H1 (cell line): ENCODE measurements at regions not wholly inside any gene's neighbourhood (a gene's known extent, or its start where the extent isn't known, plus 50 kb on each side); places are given as distances from the start of the nearest gene placed in this dataset.

Experiments used
- CTCF ChIA-PET: fragments of 300-600 bp; sonication (Branson Sonifier 250); formaldehyde crosslinking; loops from one replicate; lab custom pipeline; 2021; ENCODE audit not compliant: partially characterized antibody; lab: Charles Lee
- POLR2A ChIA-PET: fragments of 300-600 bp; sonication (Branson Sonifier 250); formaldehyde crosslinking; loops from one replicate; lab custom pipeline; 2021; ENCODE audit warnings: inconsistent platforms; ENCODE audit not compliant: partially characterized antibody; lab: Charles Lee
- DNase-seq, 2 experiments: peaks; one replicate each; pipeline versions ENCODE4 v3.0.0 to v3.0.0-alpha.2; 2010 to 2022; ENCODE audit warnings: low spot score in 2 of 2, low read depth in 1 of 2, mixed read lengths in 1 of 2
- FAIRE-seq: peaks from 2 replicates; lab custom pipeline; 2011; peaks lifted over from hg19 to GRCh38; lab: Jason Lieb, UNC
- H2AFZ ChIP-seq: 2 replicates; pipeline ENCODE4 v1.8.1; 2012; ENCODE audit warnings: low read length, inconsistent platforms
- H2AK5ac ChIP-seq: 2 replicates; pipeline ENCODE4 v1.6.1; 2013; ENCODE audit warnings: low read depth, low read length
- H2BK120ac ChIP-seq: replicated peaks from 2 replicates; pipeline ENCODE3; 2013; ENCODE audit warnings: low read depth, low read length, inconsistent platforms
- H2BK12ac ChIP-seq: 2 replicates; pipeline ENCODE4 v1.6.1; 2013; ENCODE audit warnings: low read depth, low read length
- H2BK15ac ChIP-seq: 2 replicates; pipeline ENCODE4 v1.6.1; 2013; ENCODE audit warnings: low read length
- H2BK20ac ChIP-seq: 2 replicates; pipeline ENCODE4 v1.6.1; 2013; ENCODE audit warnings: low read length
- H2BK5ac ChIP-seq: 2 replicates; pipeline ENCODE4 v1.6.1; 2013; ENCODE audit warnings: low read depth, low read length
- H3K14ac ChIP-seq: 2 replicates; pipeline ENCODE4 v1.6.1; 2013; ENCODE audit warnings: inconsistent platforms; ENCODE audit not compliant: insufficient read length
- H3K18ac ChIP-seq: 2 replicates; pipeline ENCODE4 v1.6.1; 2013; ENCODE audit warnings: low read length; ENCODE audit errors: extremely low read depth
- H3K23ac ChIP-seq: 2 replicates; pipeline ENCODE4 v1.6.1; 2013; ENCODE audit warnings: inconsistent platforms; ENCODE audit not compliant: insufficient read length
- H3K23me2 ChIP-seq: 2 replicates; pipeline ENCODE4 v1.6.1; 2013; ENCODE audit warnings: low read depth, low read length
- H3K27ac ChIP-seq: 2 replicates; pipeline ENCODE4 v1.6.1; 2011; ENCODE audit warnings: low read depth, low read length, inconsistent platforms
- H3K27me3 ChIP-seq, 4 experiments: replicated peaks in 1 of 4; 1 replicate in 1 of 4; 2 replicates in 3 of 4; pipeline versions ENCODE4 v1.6.1 to v1.8.1; 2011 to 2013; ENCODE audit warnings: low read length in 3 of 4, mild to moderate bottlenecking in 3 of 4, inconsistent platforms in 2 of 4, mixed read lengths in 2 of 4, moderate library complexity in 1 of 4; ENCODE audit not compliant: control insufficient read depth in 3 of 4, insufficient read depth in 3 of 4; ENCODE audit errors: extremely low read depth in 1 of 4
- H3K36me3 ChIP-seq, 4 experiments: 2 replicates each; pipeline versions ENCODE4 v1.6.1 to v1.8.1; 2011 to 2013; ENCODE audit warnings: mild to moderate bottlenecking in 4 of 4, low read length in 3 of 4, moderate library complexity in 2 of 4, control low read depth in 1 of 4, inconsistent platforms in 1 of 4; ENCODE audit not compliant: insufficient read depth in 4 of 4, control insufficient read depth in 2 of 4
- H3K4ac ChIP-seq: replicated peaks from 2 replicates; pipeline ENCODE3; 2013; ENCODE audit warnings: low read length, low read depth, mixed read lengths, inconsistent platforms; ENCODE audit not compliant: insufficient read length
- H3K4me1 ChIP-seq, 4 experiments: replicated peaks in 1 of 4; 1 replicate in 1 of 4; 2 replicates in 3 of 4; pipeline versions ENCODE4 v1.6.1 to v1.8.1; 2011 to 2013; ENCODE audit warnings: low read length in 3 of 4, inconsistent platforms in 2 of 4, mixed read lengths in 1 of 4; ENCODE audit not compliant: insufficient read depth in 4 of 4, control insufficient read depth in 3 of 4
- H3K4me2 ChIP-seq, 2 experiments: 2 replicates each; pipeline versions ENCODE4 v1.6.1 to v1.8.1; 2011 to 2013; ENCODE audit warnings: low read depth in 2 of 2, low read length in 2 of 2, control low read depth in 1 of 2, inconsistent platforms in 1 of 2, mild to moderate bottlenecking in 1 of 2; ENCODE audit not compliant: insufficient read depth in 1 of 2
- H3K4me3 ChIP-seq, 4 experiments: fragments of 200-600, 300-600 bp in 1 of 4; sonication (generic), shearing (Covaris generic), sonication (Bioruptor Twin) in 1 of 4; 2 replicates each; pipeline versions ENCODE4 v1.5.1 to v1.8.1; 2011 to 2016; ENCODE audit warnings: low read length in 4 of 4, low read depth in 3 of 4, control low read depth in 2 of 4, inconsistent platforms in 2 of 4, mild to moderate bottlenecking in 2 of 4, mixed read lengths in 1 of 4, moderate library complexity in 1 of 4; ENCODE audit not compliant: insufficient read depth in 2 of 4; ENCODE audit errors: extremely low read depth in 1 of 4
- H3K56ac ChIP-seq: replicated peaks from 2 replicates; pipeline ENCODE3; 2013; ENCODE audit warnings: low read depth, mild to moderate bottlenecking, mixed read lengths, low read length, inconsistent platforms; ENCODE audit not compliant: insufficient read length
- H3K79me1 ChIP-seq: 2 replicates; pipeline ENCODE4 v1.6.1; 2013; ENCODE audit warnings: low read depth, low read length, control low read depth
- H3K79me2 ChIP-seq, 2 experiments: 2 replicates each; pipeline versions ENCODE4 v1.6.1 to v1.8.1; 2012 to 2013; ENCODE audit warnings: low read length in 2 of 2, mild to moderate bottlenecking in 2 of 2, inconsistent platforms in 1 of 2; ENCODE audit not compliant: insufficient read depth in 2 of 2, control insufficient read depth in 1 of 2
- H3K9ac ChIP-seq, 4 experiments: replicated peaks in 1 of 4; 1 replicate in 1 of 4; 2 replicates in 3 of 4; pipeline versions ENCODE4 v1.6.1 to v1.8.1; 2011 to 2013; ENCODE audit warnings: low read depth in 3 of 4, low read length in 3 of 4, control low read depth in 2 of 4, mild to moderate bottlenecking in 2 of 4, moderate library complexity in 2 of 4, inconsistent platforms in 1 of 4; ENCODE audit errors: extremely low read depth in 1 of 4
- H3K9me3 ChIP-seq, 2 experiments: 2 replicates each; pipeline versions ENCODE4 v1.6.1 to v1.8.1; 2012 to 2013; ENCODE audit warnings: mild to moderate bottlenecking in 2 of 2, moderate library complexity in 2 of 2, control low read depth in 1 of 2, inconsistent platforms in 1 of 2, low read depth in 1 of 2, low read length in 1 of 2, mixed read lengths in 1 of 2; ENCODE audit not compliant: insufficient read depth in 2 of 2
- H4K20me1 ChIP-seq, 2 experiments: replicated peaks in 1 of 2; 2 replicates each; pipeline versions ENCODE3 to v1.8.1; 2011 to 2013; ENCODE audit warnings: inconsistent platforms in 2 of 2, low read length in 2 of 2, mild to moderate bottlenecking in 1 of 2; ENCODE audit not compliant: insufficient read depth in 2 of 2, control insufficient read depth in 1 of 2
- H4K5ac ChIP-seq: 2 replicates; pipeline ENCODE4 v1.6.1; 2013; ENCODE audit warnings: low read length, low read depth, mixed read lengths, inconsistent platforms; ENCODE audit not compliant: insufficient read length
- H4K8ac ChIP-seq: 2 replicates; pipeline ENCODE4 v1.8.0; 2013; ENCODE audit warnings: mild to moderate bottlenecking, moderate library complexity, low read length, inconsistent platforms; ENCODE audit not compliant: insufficient read depth; ENCODE audit errors: extremely low read depth
- H4K91ac ChIP-seq: replicated peaks from 2 replicates; pipeline ENCODE3; 2013; ENCODE audit warnings: low read length, mixed read lengths, inconsistent platforms; ENCODE audit not compliant: insufficient read length
- E2F6 ChIP-seq: IDR thresholded peaks from 2 replicates; pipeline ENCODE4 v1.6.1; 2012; ENCODE audit warnings: inconsistent platforms
- HDAC6 ChIP-seq: IDR thresholded peaks from one replicate; pipeline ENCODE4 v1.7.1; 2012; ENCODE audit warnings: low read depth, mild to moderate bottlenecking, inconsistent platforms, low read length, moderate library complexity
- MAFK ChIP-seq: IDR thresholded peaks from 2 replicates; pipeline ENCODE4 v1.6.1; 2012; ENCODE audit warnings: low read depth, mild to moderate bottlenecking, improper control_type of control experiment, low read length
- SP4 ChIP-seq: IDR thresholded peaks from 2 replicates; pipeline ENCODE4 v1.6.1; 2012; ENCODE audit warnings: low read length, inconsistent platforms
- WGBS, 2 experiments: shearing (Covaris generic) in 1 of 2; methylation state at CpG; one replicate each; pipeline versions ENCODE4 v1.1.6 to v1.1.7; 2013 to 2015; ENCODE audit warnings: low lambda C conversion rate in 2 of 2, mixed read lengths in 2 of 2, inconsistent platforms in 1 of 2, low coverage in 1 of 2, missing lambda C conversion rate in 1 of 2; ENCODE audit not compliant: insufficient replicate concordance in 2 of 2, insufficient coverage in 1 of 2, insufficient read length in 1 of 2; ENCODE audit errors: extremely low coverage in 1 of 2, missing lambda C conversion rate in 1 of 2; 5-methylcytosine and 5-hydroxymethylcytosine counted together

- Histone ChIP-seq H3K4me2 (no peak overlapping the region), H3K36me3 (no peaks in the 10 kb centered on the region), H3K14ac (no peak overlapping the region), H2BK20ac (no peak overlapping the region), H4K8ac (no peak overlapping the region), H3K4me3 (no peak overlapping the region), H3K23me2 (no peaks in the 10 kb centered on the region), H2AFZ (no peak overlapping the region), H4K5ac (no peak overlapping the region), H3K23ac (no peak overlapping the region), H3K9ac (no peak overlapping the region), H2BK120ac (no peak overlapping the region), H3K4me1 (no peaks in the 10 kb centered on the region), H3K79me2 (no peaks in the 10 kb centered on the region), H2BK15ac (no peak overlapping the region), H4K91ac (no peak overlapping the region), H4K20me1 (no peaks in the 10 kb centered on the region), H3K79me1 (no peaks in the 10 kb centered on the region), H2BK12ac (no peak overlapping the region), H2BK5ac (no peak overlapping the region), H3K9me3 (no peaks in the 10 kb centered on the region), H3K27me3 (peaks cover 0 to 3% (median 0%) of the 10 kb centered on the region in 4 experiments; a peak in 1 of 7 replicates), H3K18ac (no peak overlapping the region), H2AK5ac (no peak overlapping the region), H3K4ac (no peak overlapping the region), H3K56ac (no peak overlapping the region), H3K27ac (no peak overlapping the region)
- 96% methylated on average over 4 of the region's 4 CpGs; no CpG with 5 or more reads in 1 of the 2 experiments for WGBS, 2 experiments
- no peak for DNase-seq
- CTCF ChIA-PET: interaction anchor here (0.6 to 1.4 kb wide), 3 partner anchors 9 to 82 kb away, joined by 3 to 5 read pairs (median 3); no protein-coding TSS in a partner anchor
- POLR2A ChIA-PET: no interaction called here
- FAIRE-seq: no peak
- no peak for TF ChIP-seq HDAC6
- TF ChIP-seq MAFK: no peak
- no peak for TF ChIP-seq SP4
- no peak for TF ChIP-seq E2F6
Measured at GRCh38 chr6:166697113-166697512, 70.1 kb upstream of the RPS6KA2 start.
